NCI-H82 treated with DMSO at 0.1 percent for 48 hours (cell line): ENCODE measurements at regions not wholly inside any gene's neighbourhood (a gene's known extent, or its start where the extent isn't known, plus 50 kb on each side); places are given as distances from the start of the nearest gene placed in this dataset.
A peak's percentile ranks its signal among the peaks of the same experiment; 100 is the strongest.
"Not testable (repeated sequence)": the region's sequence is repeated elsewhere in the genome, so short reads cannot be mapped to it uniquely, and the experiment has no call there.

Source experiments
- DNase-seq: peaks from one replicate; lab custom pipeline; 2025; ENCODE audit not compliant: unreplicated experiment; lab: John Stamatoyannopoulos, UW

DNA sequence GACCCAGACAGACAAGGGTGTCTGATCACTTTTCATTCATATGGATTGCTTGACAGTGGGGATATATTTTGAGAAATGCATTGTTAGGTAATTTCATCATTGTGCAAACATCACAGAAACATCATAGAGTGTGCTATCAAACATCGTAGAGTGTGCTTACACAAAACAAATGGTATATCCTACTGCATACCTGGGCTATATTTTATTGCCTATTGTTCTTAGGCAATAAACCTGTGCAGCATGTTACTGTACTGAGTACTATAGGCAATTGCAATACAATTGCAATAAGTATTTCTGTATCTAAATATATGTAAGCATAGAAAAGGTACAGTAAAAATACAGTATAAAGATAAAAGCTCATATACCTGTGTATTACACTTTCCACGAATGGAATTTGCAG, 319.1 kb downstream of the KIF20B start:
- DNase-seq: no peak

DNA sequence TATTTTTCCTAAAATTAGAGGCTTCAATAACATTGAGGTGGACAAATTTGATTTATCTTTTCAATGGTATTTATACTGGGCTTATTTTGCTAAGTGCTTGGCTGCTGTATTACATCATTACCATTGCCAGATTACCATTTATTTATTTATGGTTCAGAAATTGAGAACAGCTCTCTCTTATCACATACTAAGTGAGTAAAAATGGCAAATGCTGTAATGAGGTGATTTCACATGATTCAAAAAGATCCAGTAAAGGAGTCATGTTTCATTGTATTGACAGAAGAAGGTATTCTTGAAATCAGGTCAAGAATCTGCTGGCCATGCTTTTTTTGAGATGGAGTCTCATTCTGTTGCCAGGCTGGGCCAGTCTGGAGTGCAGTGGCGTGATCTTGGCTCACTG, 322.6 kb downstream of the KIF20B start:
- no peak for DNase-seq

DNA sequence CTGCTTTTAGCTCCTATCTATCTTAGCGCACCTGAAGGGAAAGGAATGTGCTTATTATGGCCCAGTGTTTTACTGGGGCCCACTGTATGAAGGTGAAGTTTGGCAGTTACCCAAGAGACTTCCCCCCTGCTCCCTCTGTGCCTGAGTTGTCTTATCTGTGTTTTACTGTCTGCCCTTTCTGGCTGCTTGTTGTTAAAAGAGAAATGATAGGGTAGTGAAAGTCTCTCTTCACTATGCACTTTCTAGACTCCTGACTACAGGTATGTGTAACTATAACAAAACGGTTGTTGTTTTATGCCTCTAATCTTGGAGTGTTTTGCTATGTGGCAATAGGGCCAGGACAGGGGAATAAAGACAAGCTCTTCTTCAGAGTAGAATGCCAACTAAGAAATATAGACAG, 326.9 kb downstream of the KIF20B start:
- no peak for DNase-seq

DNA sequence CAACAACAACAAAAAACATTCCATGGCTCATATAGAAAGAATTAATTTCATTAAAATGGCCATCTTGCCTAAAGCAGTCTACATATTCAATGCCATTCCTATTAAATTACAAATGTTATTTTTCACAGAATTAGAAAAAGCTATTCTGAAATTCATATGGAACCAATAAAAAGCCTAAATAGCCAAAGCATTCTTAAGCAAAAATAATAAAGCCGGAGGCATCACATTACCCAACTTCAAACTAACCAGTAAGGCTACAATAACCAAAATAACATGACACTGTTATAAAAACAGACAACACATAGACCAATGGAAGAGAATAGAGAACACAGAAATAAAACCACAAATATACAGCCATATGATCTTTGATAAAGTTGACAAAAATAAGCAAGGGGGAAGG, 330.4 kb downstream of the KIF20B start:
- no peak for DNase-seq

DNA sequence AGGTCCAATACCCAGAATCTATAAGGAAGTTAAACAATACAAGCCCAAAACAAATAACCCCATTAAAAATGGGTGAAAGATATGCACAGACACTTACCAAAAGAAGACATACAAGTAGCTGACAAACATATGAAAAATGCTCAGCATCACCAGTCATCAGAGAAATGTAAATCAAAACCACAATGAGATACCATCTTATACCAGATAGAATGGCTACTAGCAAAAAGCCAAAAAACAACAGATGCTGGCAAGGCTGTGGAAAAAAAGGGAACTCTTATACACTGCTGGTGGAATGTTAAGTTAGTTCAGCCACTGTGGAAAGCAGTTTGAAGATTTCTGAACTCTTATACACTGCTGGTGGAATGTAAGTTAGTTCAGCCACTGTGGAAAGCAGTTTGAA, 331.1 kb downstream of the KIF20B start:
- DNase-seq: no peak

DNA sequence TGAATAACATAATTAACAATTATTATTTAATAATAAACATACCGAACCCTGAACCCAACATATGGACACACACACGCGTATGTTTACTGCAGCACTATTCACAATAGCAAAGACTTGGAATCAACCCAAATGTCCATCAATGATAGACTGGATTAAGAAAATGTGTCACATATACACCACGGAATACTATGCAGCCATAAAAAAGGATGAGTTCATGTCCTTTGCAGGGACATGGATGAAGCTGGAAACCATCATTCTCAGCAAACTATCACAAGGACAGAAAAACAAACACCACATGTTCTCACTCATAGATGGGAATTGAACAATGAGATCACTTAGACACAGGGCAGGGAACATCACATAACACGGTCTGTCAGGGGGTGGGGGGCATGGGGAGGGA, 333.5 kb downstream of the KIF20B start:
- DNase-seq: not testable (repeated sequence)

DNA sequence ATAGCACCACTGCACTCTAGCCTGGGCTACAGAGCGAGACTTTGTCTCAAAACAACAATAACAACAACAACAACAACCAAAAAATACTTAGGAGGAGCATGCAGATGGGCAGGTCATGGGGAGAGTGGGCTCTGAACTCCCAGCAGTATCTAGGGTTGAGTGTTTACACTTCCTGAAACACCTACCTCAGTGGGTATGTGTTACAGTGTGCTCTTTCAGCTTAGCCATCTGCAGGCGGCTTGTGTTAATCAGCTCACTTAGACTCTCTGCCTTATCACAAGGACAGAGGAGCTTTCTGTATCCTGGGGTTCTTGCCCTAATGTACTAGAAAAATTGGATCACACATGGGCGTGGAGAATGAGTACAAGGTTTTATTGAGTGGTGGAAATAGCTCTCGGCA, 340.2 kb downstream of the KIF20B start:
- DNase-seq: peak; percentile 11

DNA sequence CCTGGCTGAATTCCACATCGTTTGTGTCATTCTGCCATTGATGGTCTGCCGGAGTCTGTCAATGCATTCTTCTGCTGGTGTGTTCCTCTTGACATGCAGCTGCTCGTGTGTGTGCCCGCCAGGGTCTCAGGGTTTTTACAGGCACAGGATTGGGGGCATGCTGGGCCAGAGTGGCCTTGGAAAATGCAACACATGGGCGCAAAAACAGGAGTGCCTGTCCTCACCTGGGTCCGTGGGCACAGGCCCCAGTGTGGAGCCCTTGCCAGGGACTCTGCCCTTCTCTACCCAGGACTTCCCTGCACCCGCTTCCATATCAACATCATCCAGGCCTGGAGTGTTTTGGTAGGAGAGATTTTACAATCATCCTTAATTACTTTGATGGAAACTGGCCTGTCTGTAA, 340.7 kb downstream of the KIF20B start:
- no peak for DNase-seq

DNA sequence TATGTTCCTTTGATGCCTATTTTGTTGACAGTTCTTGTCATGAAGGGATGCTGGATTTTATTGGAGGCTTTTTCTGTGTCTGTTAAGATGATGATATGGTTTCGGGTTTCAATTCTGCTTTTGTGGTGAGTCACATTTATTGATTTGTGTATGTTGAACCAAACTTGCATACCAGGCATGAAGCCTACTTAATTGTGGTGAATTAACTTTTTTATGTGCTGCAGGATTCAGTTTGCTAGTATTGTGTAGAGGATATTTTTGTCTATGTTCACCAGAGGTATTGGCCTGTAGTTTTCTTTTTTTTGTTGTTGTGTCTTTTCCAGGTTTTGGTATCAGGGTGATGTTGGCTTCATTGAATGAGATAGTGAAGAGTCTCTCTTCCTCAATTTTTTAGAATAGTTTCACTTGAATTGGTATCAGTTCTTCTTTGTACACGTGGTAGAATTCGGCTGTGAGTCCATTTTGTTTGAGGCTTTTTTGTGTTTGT, 345.9 kb downstream of the KIF20B start:
- no peak for DNase-seq

DNA sequence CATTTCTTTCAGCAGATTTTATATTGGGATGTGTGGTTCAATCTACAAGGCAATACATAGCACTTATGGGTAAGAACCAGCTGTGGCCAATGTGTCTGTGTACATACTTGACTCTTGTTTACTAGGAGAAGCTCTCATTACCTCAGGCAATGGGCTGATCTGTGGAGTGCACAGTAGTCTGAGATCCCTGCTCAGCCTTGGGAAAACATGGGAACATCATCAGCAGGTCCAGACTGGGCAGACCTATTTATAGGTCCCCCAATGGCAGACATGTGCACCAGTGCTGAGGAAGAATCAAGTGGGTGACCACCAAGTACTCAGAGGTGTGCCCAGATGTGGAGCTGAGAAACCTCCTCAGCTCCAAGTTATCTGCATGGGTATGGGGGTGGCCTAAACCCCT, 349.7 kb downstream of the KIF20B start:
- no peak for DNase-seq

DNA sequence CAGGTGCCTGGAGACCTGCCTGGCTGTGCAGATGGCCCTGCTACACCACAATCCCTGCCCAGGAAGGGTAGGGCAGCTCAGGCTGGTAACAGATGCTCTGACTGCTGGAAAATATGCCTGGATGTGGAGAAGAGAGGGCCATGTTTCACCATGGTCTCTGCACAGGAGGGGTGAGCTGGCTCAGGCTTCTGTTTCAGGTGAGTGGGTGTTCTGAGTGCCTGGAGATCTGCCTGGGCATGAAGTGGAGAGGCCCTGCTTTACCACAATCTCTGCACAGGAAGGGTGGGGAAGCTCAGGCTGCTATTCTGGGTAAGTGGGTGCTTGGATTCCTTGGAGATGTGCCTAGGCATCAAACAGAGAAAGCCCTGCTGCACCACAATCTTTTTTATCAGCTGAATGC, 350.1 kb downstream of the KIF20B start:
- no peak for DNase-seq

DNA sequence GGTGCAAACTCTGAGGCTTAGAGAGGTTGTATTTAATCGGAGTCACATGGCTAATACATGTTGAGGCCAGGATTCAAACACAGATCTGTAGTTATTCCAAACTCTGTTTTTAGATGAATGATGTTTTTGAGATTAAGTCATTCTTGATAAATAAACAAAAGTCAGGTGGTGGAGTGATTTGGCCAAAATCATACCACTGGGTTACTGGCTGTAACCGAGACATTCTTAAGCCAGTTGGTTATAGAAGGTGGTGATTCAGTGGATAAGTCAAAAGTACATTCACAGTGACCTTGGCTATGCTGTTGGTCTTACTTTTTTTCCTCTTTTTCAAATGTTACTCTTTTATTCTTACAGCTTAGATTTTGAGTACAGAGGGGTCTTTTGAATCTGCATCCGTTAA, 361.4 kb downstream of the KIF20B start:
- no peak for DNase-seq

DNA sequence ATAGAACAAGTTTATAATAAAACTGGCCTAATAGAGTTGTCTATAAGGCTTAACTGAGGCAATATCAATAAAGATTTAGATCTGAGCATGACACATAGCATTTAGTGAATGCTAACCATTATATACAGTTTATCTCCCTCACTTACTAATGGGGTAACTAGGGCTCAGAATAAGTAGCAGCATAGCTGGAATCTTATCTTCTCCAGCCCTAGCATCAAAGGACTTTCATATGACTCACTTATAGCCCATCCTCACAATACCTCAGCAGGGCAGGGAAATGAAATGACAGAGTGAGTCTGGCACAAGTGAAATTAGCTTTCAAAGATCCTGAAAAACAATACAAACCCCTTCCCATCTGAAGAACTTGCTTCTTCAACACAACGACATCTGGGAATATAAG, 362.9 kb downstream of the KIF20B start:
- no peak for DNase-seq

DNA sequence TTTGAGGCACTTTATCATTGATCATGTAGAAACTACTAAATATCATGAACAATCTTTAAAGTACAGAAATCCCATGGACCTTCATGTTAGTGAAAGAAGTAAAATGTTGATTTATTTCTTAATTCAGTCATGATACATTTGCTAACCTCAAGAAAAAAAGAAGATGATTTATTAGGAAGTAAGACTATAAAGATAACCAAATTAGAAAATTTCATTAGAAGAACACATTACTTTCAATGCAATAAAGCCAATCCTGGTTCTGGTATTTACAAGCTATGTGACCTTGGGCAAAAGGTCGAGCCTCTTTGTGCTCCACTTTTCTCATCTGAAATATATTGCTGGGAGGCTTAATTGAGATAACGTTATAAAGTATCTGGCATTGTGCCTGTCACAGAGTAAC, 365.0 kb downstream of the KIF20B start:
- DNase-seq: no peak

DNA sequence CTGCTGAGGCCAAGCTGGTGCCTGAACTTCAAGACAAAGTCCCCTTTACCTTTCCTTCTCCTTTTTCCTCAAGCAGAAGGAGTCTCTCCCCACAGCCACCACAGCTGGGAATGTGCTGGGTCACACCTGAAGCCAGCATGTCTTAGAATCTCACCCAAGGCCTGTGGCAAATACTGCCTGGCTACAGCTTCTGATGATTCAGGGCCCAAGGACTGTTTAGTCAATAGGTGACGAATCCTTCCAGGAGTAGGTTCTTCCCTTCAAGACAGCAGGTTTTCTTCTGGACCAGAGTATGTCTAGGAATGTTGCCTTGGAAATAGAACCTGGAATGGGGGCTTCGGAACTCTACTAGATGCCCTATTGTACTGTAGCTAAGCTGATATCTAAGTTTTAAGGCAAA, 374.6 kb downstream of the KIF20B start:
- DNase-seq: no peak

DNA sequence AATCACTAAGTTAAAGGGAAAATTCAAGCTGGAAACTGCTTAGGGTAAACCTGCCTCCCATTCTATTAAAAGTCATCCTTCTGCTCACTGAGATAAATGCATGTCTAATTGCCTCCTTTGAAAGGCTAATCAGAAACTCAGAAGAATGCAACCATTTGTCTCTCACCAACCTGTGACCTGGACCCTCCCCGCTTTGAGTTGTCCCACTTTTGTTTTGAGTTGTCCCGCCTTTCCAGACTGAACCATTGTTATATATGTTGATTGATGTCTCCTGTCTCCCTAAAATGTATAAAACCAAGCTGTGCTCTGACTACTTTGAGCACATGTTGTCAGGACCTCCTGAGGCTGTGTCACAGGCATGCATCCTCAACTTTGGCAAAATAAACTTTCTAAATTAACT, 378.4 kb downstream of the KIF20B start:
- DNase-seq: no peak

DNA sequence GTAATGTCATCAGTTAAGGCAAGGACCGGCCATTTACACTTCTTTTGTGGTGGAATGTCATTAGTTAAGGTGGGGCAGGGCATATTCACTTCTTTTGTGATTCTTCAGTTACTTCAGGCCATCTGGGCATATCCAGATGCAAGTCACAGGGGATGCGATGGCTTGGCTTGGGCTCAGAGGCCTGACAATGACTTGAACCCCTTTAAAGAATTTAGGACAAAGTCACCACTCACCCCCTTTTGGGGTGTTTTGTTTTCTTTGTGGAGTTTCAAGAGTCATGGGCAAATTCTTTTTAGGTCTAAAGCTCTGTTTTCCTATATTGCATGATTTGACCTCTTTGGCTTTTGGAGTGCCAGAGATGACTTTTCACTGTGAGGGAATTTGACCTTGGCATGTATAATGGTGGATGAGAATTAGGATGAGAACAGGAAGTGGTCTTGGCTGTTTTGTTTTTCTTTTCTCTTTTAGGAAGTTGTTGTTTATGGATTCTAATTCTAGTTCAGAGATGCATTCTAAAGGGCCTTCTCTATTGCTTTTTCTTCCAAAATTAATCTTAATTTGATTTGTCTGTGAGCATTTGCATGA, 385.3 kb downstream of the KIF20B start:
- not testable (repeated sequence) for DNase-seq

DNA sequence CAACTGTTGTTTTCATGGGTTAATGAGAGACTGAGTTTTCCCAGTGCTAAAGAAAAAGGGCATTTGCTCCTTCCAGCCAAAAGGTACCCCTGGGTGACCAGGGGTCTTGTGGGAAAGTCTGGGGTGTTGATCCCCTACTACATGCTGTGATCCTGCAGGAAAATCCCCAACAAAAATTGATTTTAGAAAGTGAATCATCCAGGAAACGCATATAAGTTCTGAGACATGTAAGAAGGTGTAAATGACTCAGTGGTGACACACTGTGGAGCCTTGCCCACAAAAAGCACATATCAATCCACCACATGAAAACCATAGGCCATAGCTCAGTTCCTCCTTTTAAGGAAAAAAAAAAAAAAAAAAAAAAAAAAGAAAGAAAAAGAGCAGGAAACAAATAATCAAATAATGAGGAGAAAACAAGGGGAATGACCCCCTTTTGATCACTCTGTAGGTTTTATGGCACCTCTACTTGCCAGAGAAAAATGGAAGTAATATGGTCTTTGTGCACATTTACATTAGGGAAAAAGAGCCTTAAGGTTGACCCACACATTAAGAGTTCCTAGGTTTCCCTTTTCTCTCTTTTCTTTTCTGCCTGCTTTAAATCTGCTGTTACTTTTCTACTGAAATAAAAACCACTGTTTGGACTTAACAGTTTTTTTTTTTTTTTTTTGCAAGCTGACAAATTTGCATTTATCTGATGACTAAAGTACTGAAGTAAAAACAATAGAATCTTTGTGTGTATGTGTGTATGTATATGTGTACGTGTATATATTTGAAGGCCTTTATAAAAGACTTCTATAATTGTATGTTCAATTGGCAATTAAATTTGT, 386.0 kb downstream of the KIF20B start:
- no peak for DNase-seq

DNA sequence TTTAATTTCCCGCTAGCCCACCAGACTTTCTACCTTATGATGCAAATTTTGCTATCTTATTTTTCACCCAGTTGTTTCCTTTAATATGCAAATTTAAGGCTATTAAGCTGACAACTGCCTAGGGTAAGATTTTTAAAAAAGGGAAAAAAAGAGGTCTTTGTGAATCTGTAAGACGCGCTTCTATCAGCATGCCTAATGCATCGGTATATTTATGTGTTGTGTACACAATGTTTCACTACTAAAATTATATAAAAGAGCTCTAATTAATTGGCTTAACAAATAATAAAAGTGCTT, 386.6 kb downstream of the KIF20B start:
- no peak for DNase-seq

DNA sequence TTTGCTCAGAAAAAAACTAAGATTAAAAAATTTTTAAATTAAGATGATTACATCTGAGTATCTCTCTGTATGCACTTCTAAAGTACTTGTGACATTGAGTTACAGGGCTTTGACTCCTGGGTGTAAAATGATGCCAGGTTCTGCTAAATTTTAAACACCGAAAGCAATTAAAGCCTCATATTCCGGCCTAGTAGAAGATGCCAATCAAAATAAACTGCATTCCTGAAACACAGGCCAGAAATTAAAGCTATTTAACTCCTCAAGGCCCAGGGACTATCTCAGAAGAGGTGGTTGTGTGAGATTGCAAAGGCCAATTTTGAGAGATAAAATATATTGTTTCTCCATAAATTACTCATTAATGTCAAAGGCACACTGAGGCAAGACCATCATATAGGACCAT, 388.3 kb downstream of the KIF20B start:
- no peak for DNase-seq

DNA sequence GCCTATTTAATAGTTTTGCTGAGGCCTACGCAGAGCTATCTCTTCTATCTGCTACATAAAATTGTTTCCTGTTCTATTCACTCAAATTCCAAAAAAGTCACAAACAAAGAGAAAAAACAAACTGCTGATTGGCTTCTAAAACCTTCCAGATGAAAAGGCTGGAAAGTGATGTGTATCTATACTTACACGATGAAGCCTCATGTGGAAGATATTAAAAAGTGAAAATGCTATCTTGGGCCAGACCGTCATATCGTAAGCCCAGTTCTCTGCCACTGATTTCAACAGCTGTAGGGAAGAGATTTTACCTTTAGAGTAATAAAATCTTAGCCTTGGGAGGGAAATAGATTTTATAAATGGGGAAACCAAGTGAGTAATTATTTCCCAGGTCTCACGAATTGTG, 394.8 kb downstream of the KIF20B start:
- no peak for DNase-seq

DNA sequence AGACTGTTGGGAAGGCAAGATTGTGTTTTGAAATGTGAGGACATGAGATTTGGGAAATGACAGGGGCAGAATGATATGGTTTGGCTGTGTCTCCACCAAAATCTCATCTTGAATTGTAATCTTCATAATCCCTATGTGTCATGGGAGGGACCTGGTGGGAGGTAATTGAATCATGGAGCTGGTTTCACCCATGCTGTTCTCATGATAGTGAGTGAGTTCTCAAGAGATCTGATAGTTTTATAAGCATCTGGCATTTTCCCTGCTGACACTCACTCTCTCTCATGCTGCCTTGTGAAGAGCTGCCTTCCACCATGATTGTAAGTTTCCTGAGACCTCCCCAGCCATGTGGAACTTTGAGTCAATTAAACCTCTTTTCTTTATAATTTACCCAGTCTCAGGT, 406.2 kb downstream of the KIF20B start:
- not testable (repeated sequence) for DNase-seq

DNA sequence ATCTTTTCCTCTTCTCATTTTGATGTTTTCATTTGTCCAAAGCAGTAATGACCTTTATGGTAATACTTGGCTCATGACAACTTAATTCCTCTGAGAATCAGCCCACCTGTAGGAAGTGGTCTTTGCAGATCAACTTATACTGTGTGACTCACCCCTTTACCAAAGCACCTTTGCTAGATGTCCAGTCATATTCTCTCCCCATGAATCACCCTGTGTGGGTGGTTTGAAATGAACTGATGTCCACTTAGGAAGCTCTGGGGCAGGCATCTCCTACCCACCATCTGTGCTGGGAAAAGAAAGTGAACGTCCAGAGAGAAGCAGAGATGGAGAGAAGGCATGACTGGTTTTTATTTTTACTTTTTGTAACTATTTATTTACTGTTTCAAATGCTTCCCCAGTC, 410.3 kb downstream of the KIF20B start:
- DNase-seq: no peak
